ENCODE measurements at regions not wholly inside any gene's neighbourhood (a gene's known extent, or its start where the extent isn't known, plus 50 kb on each side); places are given as distances from the start of the nearest gene placed in this dataset.

DNA sequence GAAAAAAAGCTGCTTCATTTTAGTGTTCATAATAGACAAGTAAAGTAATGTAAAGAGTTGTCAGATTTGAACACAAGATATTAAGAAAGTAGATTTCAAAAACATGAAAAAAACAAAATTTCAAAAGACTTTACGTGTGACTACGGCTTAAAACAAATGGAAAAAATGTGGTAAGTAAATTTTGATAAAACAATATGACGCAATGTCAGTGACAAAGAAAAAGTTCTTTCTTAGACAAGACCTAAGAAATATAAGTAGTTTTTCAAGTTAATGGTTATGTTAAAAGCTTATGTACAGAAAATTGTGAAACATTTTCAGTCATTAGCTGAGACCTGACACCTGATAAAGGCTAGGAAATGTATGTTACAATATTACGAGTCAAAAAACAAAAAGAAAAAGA is 73.7 kb upstream of the EYS start:
- no peak overlapping the region for H3K9ac ChIP-seq (replicated peaks; ENCODE audit: extremely low read depth, insufficient read depth, low read length)
- intact Hi-C loops (cut with micrococcal nuclease) (no loop called here), dilution Hi-C loops (cut with MboI; ENCODE audit: extremely low pct_ligation_motif_present, low sequenced_read_pairs) (no loop called here)
- TF ChIP-seq, protein P1, sequence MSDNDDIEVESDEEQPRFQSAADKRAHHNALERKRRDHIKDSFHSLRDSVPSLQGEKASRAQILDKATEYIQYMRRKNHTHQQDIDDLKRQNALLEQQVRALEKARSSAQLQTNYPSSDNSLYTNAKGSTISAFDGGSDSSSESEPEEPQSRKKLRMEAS (IDR thresholded peaks at IDR 0.05; ENCODE audit: insufficient read depth, insufficient read length), result no peak
- TF ChIP-seq POLR2A (IDR thresholded peaks at IDR 0.05; ENCODE audit: low read depth, low read length), result no peak
- TF ChIP-seq POLR2AphosphoS5 (IDR thresholded peaks at IDR 0.05; ENCODE audit: insufficient read depth, low read depth, low read length), result no peak
- no peak for TF ChIP-seq MYC (IDR thresholded peaks at IDR 0.05; ENCODE audit: low read depth, low read length)
- no peak for TF ChIP-seq JUN (IDR thresholded peaks at IDR 0.05; ENCODE audit: borderline replicate concordance, insufficient read depth, insufficient read length, low read depth)
- TF ChIP-seq, protein P2, sequence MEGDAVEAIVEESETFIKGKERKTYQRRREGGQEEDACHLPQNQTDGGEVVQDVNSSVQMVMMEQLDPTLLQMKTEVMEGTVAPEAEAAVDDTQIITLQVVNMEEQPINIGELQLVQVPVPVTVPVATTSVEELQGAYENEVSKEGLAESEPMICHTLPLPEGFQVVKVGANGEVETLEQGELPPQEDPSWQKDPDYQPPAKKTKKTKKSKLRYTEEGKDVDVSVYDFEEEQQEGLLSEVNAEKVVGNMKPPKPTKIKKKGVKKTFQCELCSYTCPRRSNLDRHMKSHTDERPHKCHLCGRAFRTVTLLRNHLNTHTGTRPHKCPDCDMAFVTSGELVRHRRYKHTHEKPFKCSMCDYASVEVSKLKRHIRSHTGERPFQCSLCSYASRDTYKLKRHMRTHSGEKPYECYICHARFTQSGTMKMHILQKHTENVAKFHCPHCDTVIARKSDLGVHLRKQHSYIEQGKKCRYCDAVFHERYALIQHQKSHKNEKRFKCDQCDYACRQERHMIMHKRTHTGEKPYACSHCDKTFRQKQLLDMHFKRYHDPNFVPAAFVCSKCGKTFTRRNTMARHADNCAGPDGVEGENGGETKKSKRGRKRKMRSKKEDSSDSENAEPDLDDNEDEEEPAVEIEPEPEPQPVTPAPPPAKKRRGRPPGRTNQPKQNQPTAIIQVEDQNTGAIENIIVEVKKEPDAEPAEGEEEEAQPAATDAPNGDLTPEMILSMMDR (IDR thresholded peaks at IDR 0.05; ENCODE audit: extremely low read depth in 1 of 2, insufficient read depth in 1 of 2, low read depth in 1 of 2, low read length in 2 of 2), result no peak
- TF ChIP-seq EZH2 (IDR thresholded peaks at IDR 0.05; ENCODE audit: borderline replicate concordance, low read depth, low read length, severe bottlenecking), result no peak
- no peak for TF ChIP-seq GATA2 (IDR thresholded peaks at IDR 0.05; ENCODE audit: insufficient read depth, insufficient read length, low read depth, low read length)
- no peak for TF ChIP-seq FOS (IDR thresholded peaks at IDR 0.05; ENCODE audit: borderline replicate concordance, insufficient read depth, low read length)
- no peaks in the 10 kb centered on the region for H3K36me3 ChIP-seq (ENCODE audit: control insufficient read depth in 2 of 2, extremely low read depth in 1 of 2, insufficient read depth in 2 of 2, low read length in 2 of 2)
- no peaks in the 10 kb centered on the region for H4K20me1 ChIP-seq (replicated peaks; ENCODE audit: control insufficient read depth, extremely low read depth, insufficient read depth, low read length)
- H3K27ac ChIP-seq (ENCODE audit: insufficient read depth, low read depth, low read length), result no peak overlapping the region
- no peaks in the 10 kb centered on the region for H3K4me1 ChIP-seq (ENCODE audit: control insufficient read depth, extremely low read depth, insufficient read depth, low read length)
- H3K4me2 ChIP-seq (ENCODE audit: insufficient read depth, low read length), result no peak overlapping the region
- no peaks in the 10 kb centered on the region for H3K9me1 ChIP-seq (replicated peaks; ENCODE audit: control insufficient read depth, extremely low read depth, insufficient read depth, low read length)
- H2AFZ ChIP-seq (ENCODE audit: low read depth, low read length), result no peak overlapping the region
- CTCF ChIA-PET, result no interaction called here
- POLR2A ChIA-PET, result no interaction called here
- no peak for FAIRE-seq
- H3K79me2 ChIP-seq (ENCODE audit: control insufficient read depth, insufficient read depth, low read length), result no peaks in the 10 kb centered on the region
- H3K9me3 ChIP-seq (replicated peaks; ENCODE audit: control insufficient read depth, insufficient read depth, low read length), result no peaks in the 10 kb centered on the region
- BruUV-seq (replicated peaks), result no TSS peak
- no peaks in the 10 kb centered on the region for H3K27me3 ChIP-seq (ENCODE audit: control insufficient read depth in 2 of 2, insufficient read depth in 2 of 2, low read length in 2 of 2)
- DNase-seq (ENCODE audit: low read depth, low spot score), result no peak
- no peak overlapping the region for H3K4me3 ChIP-seq (replicated peaks in 1 of 3; ENCODE audit: insufficient read depth in 1 of 3, low read depth in 1 of 3, low read length in 3 of 3)

All from endothelial cell of umbilical vein (primary cell).